ENCODE measurements at regions not wholly inside any gene's neighbourhood (a gene's known extent, or its start where the extent isn't known, plus 50 kb on each side); places are given as distances from the start of the nearest gene placed in this dataset.

GRCh38 chr4:54992266-54992665 lies 133.1 kb downstream of the KDR start:
- no peak for TF ChIP-seq POLR2A (IDR thresholded peaks at IDR 0.05)
- no peak for TF ChIP-seq CTCF (IDR thresholded peaks at IDR 0.05)
- no peak for DNase-seq
- no peaks in the 10 kb centered on the region for H3K27me3 ChIP-seq
- H3K4me1 ChIP-seq, result no peaks in the 10 kb centered on the region
- intact Hi-C loops (cut with DNase I; ENCODE audit: low total_unique reads), result no loop called here
- peaks cover 0 to 8% of the 10 kb centered on the region in 2 donors for H3K9me3 ChIP-seq
- no peak overlapping the region for H3K27ac ChIP-seq
- H3K4me3 ChIP-seq, result no peak overlapping the region
- H3K36me3 ChIP-seq, result no peaks in the 10 kb centered on the region

GRCh38 chr4:54988655-54989054 lies 136.7 kb downstream of the KDR start:
- Histone ChIP-seq H3K9me3 (peaks cover 0 to 8% of the 10 kb centered on the region in 2 donors), H3K4me1 (no peaks in the 10 kb centered on the region), H3K36me3 (no peaks in the 10 kb centered on the region), H3K27me3 (no peaks in the 10 kb centered on the region), H3K4me3 (no peak overlapping the region), H3K27ac (no peak overlapping the region)
- no peak for TF ChIP-seq POLR2A (IDR thresholded peaks at IDR 0.05)
- no peak for TF ChIP-seq CTCF (IDR thresholded peaks at IDR 0.05)
- DNase-seq, result no peak
- intact Hi-C loops (cut with DNase I; ENCODE audit: low total_unique reads), result no loop called here

- TF ChIP-seq CTCF (IDR thresholded peaks at IDR 0.05) (no peak), POLR2A (IDR thresholded peaks at IDR 0.05) (no peak)
- Histone ChIP-seq H3K9me3 (peaks cover 0 to 8% of the 10 kb centered on the region in 2 donors), H3K36me3 (no peaks in the 10 kb centered on the region), H3K27ac (no peak overlapping the region), H3K4me1 (no peaks in the 10 kb centered on the region), H3K27me3 (no peaks in the 10 kb centered on the region), H3K4me3 (no peak overlapping the region)
- intact Hi-C loops (cut with DNase I; ENCODE audit: low total_unique reads), result no loop called here
- DNase-seq, result no peak
Measured at GRCh38 chr4:54986095-54986846, 139.1 kb downstream of the KDR start.

GRCh38 chr4:54976682-54977081 lies 148.7 kb downstream of the KDR start:
- DNase-seq, result no peak
- no peaks in the 10 kb centered on the region for H3K36me3 ChIP-seq
- intact Hi-C loops (cut with DNase I; ENCODE audit: low total_unique reads), result no loop called here
- TF ChIP-seq POLR2A (IDR thresholded peaks at IDR 0.05) (no peak), CTCF (IDR thresholded peaks at IDR 0.05) (no peak)
- no peaks in the 10 kb centered on the region for H3K4me1 ChIP-seq
- H3K27me3 ChIP-seq, result no peaks in the 10 kb centered on the region
- peaks cover 0 to 5% of the 10 kb centered on the region in 2 donors for H3K9me3 ChIP-seq
- H3K4me3 ChIP-seq, result no peak overlapping the region
- H3K27ac ChIP-seq, result no peak overlapping the region

GRCh38 chr4:54976031-54976430 lies 149.4 kb downstream of the KDR start:
- no peaks in the 10 kb centered on the region for H3K4me1 ChIP-seq
- H3K36me3 ChIP-seq, result no peaks in the 10 kb centered on the region
- peaks cover 0 to 5% of the 10 kb centered on the region in 2 donors for H3K9me3 ChIP-seq
- DNase-seq, result no peak
- intact Hi-C loops (cut with DNase I; ENCODE audit: low total_unique reads), result no loop called here
- no peak overlapping the region for H3K27ac ChIP-seq
- no peaks in the 10 kb centered on the region for H3K27me3 ChIP-seq
- TF ChIP-seq CTCF (IDR thresholded peaks at IDR 0.05), result no peak
- TF ChIP-seq POLR2A (IDR thresholded peaks at IDR 0.05), result no peak
- H3K4me3 ChIP-seq, result no peak overlapping the region

Measured in uterus (tissue), 3 donors.